ENCODE measurements at regions not wholly inside any gene's neighbourhood (a gene's known extent, or its start where the extent isn't known, plus 50 kb on each side); places are given as distances from the start of the nearest gene placed in this dataset.

DNA sequence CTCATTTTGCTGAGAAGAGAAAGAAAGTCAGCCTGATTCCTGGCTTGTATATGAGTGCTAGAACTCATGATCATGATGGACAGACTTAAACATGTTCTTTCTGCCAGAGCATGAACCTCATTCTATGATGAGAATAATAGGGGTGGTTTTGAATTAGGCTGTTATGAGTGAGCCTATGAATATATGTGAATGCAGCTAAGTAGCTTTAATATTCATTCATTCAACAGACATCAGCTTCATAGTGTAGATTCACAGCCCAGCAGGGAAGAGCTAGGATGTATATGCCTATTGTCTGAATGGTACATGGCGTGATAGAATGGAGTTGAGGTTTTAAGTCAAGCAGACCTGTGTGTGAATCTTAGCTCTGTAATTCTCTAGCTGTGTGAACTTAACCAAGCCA, 573.2 kb downstream of the DHX35 start:
- Mint-ChIP-seq H3K27ac (no peak overlapping the region), H3K4me3 (no peak overlapping the region), H3K36me3 (ENCODE audit: low read depth) (no peaks in the 10 kb centered on the region), H3K9me3 (no peaks in the 10 kb centered on the region), H3K4me1 (peaks cover 36% of the 10 kb centered on the region), H3K27me3 (ENCODE audit: insufficient read depth, low read depth, poor library complexity) (no peaks in the 10 kb centered on the region)
- Histone ChIP-seq H3K4me2 (0 out of 2 replicates have a peak overlapping the region, but pooled peaks have one; percentile 3), H3K4me1 (ENCODE audit: insufficient read depth) (peaks cover 19% of the 10 kb centered on the region), H3K36me3 (ENCODE audit: insufficient read depth) (no peaks in the 10 kb centered on the region), H3F3A (replicated peaks; ENCODE audit: low read depth) (no peaks in the 10 kb centered on the region), H3K27me3 (ENCODE audit: insufficient read depth) (no peaks in the 10 kb centered on the region), H3K79me2 (replicated peaks; ENCODE audit: insufficient read depth) (no peaks in the 10 kb centered on the region), H3K27ac (ENCODE audit: low read depth) (no peak overlapping the region), H3K9me2 (ENCODE audit: insufficient read depth) (no peaks in the 10 kb centered on the region), H2AFZ (no peak overlapping the region), H4K20me1 (replicated peaks; ENCODE audit: insufficient read depth) (no peaks in the 10 kb centered on the region), H3K4me3 (no peak overlapping the region)
- ATAC-seq (no peak), DNase-seq (ENCODE audit: low spot score) (no peak)
- no peak for TF ChIP-seq ETS1 (IDR thresholded peaks at IDR 0.05)
- TF ChIP-seq ZNF331 (CRISPR knock-in tag; IDR thresholded peaks at IDR 0.05; ENCODE audit: low read depth) = no peak

- Mint-ChIP-seq H3K4me1 (peaks cover 34% of the 10 kb centered on the region), H3K36me3 (ENCODE audit: low read depth) (no peaks in the 10 kb centered on the region), H3K9me3 (no peaks in the 10 kb centered on the region), H3K27me3 (ENCODE audit: insufficient read depth, low read depth, poor library complexity) (no peaks in the 10 kb centered on the region), H3K27ac (no peak overlapping the region), H3K4me3 (no peak overlapping the region)
- H3F3A ChIP-seq (replicated peaks; ENCODE audit: low read depth) = no peaks in the 10 kb centered on the region
- no peak overlapping the region for H3K27ac ChIP-seq (ENCODE audit: low read depth)
- no peak overlapping the region for H3K4me3 ChIP-seq
- no peaks in the 10 kb centered on the region for H3K79me2 ChIP-seq (replicated peaks; ENCODE audit: insufficient read depth)
- no peak overlapping the region for H2AFZ ChIP-seq
- no peaks in the 10 kb centered on the region for H3K36me3 ChIP-seq (ENCODE audit: insufficient read depth)
- H4K20me1 ChIP-seq (replicated peaks; ENCODE audit: insufficient read depth) = no peaks in the 10 kb centered on the region
- DNase-seq (ENCODE audit: low spot score) = peak; percentile 11
- ATAC-seq = peak; percentile 88
- H3K4me1 ChIP-seq (ENCODE audit: insufficient read depth) = peaks cover 19% of the 10 kb centered on the region
- TF ChIP-seq ZNF331 (CRISPR knock-in tag; IDR thresholded peaks at IDR 0.05; ENCODE audit: low read depth) (no peak), CTCF (conservative IDR thresholded peaks at IDR 0.05; ENCODE audit: low read depth in 2 of 2) (no peak), EZH2phosphoT487 (IDR thresholded peaks at IDR 0.05; ENCODE audit: unreplicated experiment) (no peak), ZNF462 (CRISPR knock-in tag; IDR thresholded peaks at IDR 0.05) (peak; percentile 45), REST (IDR thresholded peaks at IDR 0.05; ENCODE audit: unreplicated experiment) (no peak)
- H3K27me3 ChIP-seq (ENCODE audit: insufficient read depth) = no peaks in the 10 kb centered on the region
- H3K9me2 ChIP-seq (ENCODE audit: insufficient read depth) = no peaks in the 10 kb centered on the region
- H3K4me2 ChIP-seq = 0 out of 2 replicates have a peak overlapping the region, but pooled peaks have one; percentile 3
Measured at GRCh38 chr20:39534846-39535245, 572.7 kb downstream of the DHX35 start.
